ENCODE measurements at regions not wholly inside any gene's neighbourhood (a gene's known extent, or its start where the extent isn't known, plus 50 kb on each side); places are given as distances from the start of the nearest gene placed in this dataset.

DNA sequence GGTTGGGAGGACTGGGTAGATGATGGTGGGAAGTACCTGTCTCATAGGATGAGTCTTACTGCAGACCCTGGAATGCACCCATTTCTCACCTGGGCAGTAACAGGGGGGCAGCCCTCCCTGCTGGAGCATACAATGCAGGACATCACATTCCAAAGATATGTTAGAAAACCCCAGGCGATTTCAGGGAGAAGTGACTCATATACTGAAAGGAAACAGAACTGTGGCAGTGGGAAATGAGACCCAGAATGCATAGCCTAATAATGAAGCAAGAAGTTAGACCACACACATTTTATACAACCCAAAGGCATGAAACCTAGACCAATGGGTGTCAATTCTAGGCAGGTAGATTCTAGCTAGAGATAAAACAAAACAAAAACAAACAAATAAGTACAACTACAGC lies 402.7 kb downstream of the IRS2 start:
- TF ChIP-seq ESRRG (CRISPR knock-in tag; IDR thresholded peaks at IDR 0.05) (no peak), TCF4 (CRISPR knock-in tag; IDR thresholded peaks at IDR 0.05; ENCODE audit: borderline replicate concordance) (no peak), OSR1 (CRISPR knock-in tag; IDR thresholded peaks at IDR 0.05) (no peak), ISL1 (CRISPR knock-in tag; IDR thresholded peaks at IDR 0.05) (no peak), ZFP30 (CRISPR knock-in tag; IDR thresholded peaks at IDR 0.05) (no peak), PPARA (CRISPR knock-in tag; IDR thresholded peaks at IDR 0.05; ENCODE audit: borderline replicate concordance) (no peak), GLIS3 (CRISPR knock-in tag; IDR thresholded peaks at IDR 0.05) (no peak), ZNF565 (CRISPR knock-in tag; conservative IDR thresholded peaks at IDR 0.05; ENCODE audit: low read depth) (no peak), CSDC2 (CRISPR knock-in tag; IDR thresholded peaks at IDR 0.05) (no peak), SNAI2 (CRISPR knock-in tag; IDR thresholded peaks at IDR 0.05) (no peak)
- TF ChIP-seq, protein P1, sequence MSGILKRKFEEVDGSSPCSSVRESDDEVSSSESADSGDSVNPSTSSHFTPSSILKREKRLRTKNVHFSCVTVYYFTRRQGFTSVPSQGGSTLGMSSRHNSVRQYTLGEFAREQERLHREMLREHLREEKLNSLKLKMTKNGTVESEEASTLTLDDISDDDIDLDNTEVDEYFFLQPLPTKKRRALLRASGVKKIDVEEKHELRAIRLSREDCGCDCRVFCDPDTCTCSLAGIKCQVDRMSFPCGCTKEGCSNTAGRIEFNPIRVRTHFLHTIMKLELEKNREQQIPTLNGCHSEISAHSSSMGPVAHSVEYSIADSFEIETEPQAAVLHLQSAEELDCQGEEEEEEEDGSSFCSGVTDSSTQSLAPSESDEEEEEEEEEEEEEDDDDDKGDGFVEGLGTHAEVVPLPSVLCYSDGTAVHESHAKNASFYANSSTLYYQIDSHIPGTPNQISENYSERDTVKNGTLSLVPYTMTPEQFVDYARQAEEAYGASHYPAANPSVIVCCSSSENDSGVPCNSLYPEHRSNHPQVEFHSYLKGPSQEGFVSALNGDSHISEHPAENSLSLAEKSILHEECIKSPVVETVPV (CRISPR knock-in tag; IDR thresholded peaks at IDR 0.05), result no peak
- TF ChIP-seq, protein P2, sequence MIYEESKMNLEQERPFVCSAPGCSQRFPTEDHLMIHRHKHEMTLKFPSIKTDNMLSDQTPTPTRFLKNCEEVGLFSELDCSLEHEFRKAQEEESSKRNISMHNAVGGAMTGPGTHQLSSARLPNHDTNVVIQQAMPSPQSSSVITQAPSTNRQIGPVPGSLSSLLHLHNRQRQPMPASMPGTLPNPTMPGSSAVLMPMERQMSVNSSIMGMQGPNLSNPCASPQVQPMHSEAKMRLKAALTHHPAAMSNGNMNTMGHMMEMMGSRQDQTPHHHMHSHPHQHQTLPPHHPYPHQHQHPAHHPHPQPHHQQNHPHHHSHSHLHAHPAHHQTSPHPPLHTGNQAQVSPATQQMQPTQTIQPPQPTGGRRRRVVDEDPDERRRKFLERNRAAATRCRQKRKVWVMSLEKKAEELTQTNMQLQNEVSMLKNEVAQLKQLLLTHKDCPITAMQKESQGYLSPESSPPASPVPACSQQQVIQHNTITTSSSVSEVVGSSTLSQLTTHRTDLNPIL (CRISPR knock-in tag; IDR thresholded peaks at IDR 0.05; ENCODE audit: low read depth), result no peak
- peak; percentile 73 for ATAC-seq

DNA sequence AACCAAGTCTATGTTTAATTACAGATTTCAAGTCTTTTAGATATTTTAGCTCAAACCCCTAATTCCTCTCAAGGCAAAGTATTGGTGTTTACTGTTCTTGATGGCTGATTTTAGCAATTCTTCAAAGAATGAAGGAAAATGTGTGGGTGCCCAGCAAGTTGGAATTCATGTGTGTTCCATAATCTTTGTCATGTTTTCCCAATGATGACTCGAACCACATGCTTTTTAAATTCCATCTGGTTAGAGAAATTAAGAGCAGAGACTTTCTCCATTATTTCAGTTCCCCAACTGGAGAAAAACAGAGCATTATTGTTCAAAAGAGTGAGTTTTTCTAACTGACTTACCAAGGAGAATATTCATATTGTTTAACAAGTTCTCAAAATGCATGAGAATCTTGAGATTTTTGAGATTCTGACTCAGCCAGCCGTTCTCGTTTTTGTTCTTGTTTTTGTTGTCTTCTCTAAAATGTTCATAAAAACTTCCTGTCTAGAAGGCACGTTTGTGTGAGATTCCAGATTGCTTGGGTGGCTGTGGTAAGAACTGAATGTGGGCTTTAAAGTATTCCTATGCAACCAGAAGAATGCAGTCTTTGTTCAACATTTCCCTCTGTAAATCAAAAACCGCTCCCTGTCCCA lies 404.7 kb downstream of the IRS2 start:
- peak; percentile 34; the same call in 2 of the 3 replicates for ATAC-seq
- TF ChIP-seq ARNTL (CRISPR knock-in tag; IDR thresholded peaks at IDR 0.05; ENCODE audit: borderline replicate concordance, low read depth) (no peak), ZNF70 (CRISPR knock-in tag; IDR thresholded peaks at IDR 0.05) (no peak)

DNA sequence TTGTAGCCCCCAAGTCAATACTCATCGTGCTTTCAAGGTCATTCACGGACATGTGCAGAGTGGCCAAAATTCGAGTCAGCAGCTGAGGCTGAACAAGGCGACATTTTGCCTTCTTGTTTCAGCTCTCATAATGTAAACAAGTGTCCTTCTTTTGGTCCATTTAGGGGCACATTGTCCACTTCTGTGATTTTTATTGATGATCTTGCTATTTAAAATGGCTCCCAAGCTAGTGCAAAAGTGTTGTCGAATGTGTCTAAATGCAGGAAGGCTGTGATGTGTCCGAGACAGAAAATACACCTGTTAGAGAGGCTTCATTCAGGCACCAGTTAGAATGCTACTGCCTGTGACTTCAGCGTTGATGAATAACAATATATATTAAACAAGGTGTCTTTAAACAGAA lies 405.9 kb downstream of the IRS2 start:
- TF ChIP-seq ZFP30 (CRISPR knock-in tag; IDR thresholded peaks at IDR 0.05), result no peak
- no peak for TF ChIP-seq ZNF70 (CRISPR knock-in tag; IDR thresholded peaks at IDR 0.05)
- TF ChIP-seq CSDC2 (CRISPR knock-in tag; IDR thresholded peaks at IDR 0.05), result no peak
- TF ChIP-seq, protein P2 (CRISPR knock-in tag; IDR thresholded peaks at IDR 0.05; ENCODE audit: low read depth), result no peak
- no peak for TF ChIP-seq BACH2 (CRISPR knock-in tag; IDR thresholded peaks at IDR 0.05; ENCODE audit: borderline replicate concordance)
- no peak for TF ChIP-seq ZFP3 (CRISPR knock-in tag; IDR thresholded peaks at IDR 0.05)
- no peak for TF ChIP-seq SNAI2 (CRISPR knock-in tag; IDR thresholded peaks at IDR 0.05)
- no peak for TF ChIP-seq TOX (CRISPR knock-in tag; IDR thresholded peaks at IDR 0.05; ENCODE audit: borderline replicate concordance)
- no peak for TF ChIP-seq ZNF565 (CRISPR knock-in tag; conservative IDR thresholded peaks at IDR 0.05; ENCODE audit: low read depth)
- TF ChIP-seq, protein P3, sequence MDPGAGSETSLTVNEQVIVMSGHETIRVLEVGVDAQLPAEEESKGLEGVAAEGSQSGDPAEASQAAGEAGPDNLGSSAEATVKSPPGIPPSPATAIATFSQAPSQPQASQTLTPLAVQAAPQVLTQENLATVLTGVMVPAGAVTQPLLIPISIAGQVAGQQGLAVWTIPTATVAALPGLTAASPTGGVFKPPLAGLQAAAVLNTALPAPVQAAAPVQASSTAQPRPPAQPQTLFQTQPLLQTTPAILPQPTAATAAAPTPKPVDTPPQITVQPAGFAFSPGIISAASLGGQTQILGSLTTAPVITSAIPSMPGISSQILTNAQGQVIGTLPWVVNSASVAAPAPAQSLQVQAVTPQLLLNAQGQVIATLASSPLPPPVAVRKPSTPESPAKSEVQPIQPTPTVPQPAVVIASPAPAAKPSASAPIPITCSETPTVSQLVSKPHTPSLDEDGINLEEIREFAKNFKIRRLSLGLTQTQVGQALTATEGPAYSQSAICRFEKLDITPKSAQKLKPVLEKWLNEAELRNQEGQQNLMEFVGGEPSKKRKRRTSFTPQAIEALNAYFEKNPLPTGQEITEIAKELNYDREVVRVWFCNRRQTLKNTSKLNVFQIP (CRISPR knock-in tag; IDR thresholded peaks at IDR 0.05; ENCODE audit: borderline replicate concordance, low read depth), result no peak
- TF ChIP-seq TCF4 (CRISPR knock-in tag; IDR thresholded peaks at IDR 0.05; ENCODE audit: borderline replicate concordance), result no peak
- no peak for TF ChIP-seq ESRRG (CRISPR knock-in tag; IDR thresholded peaks at IDR 0.05)
- TF ChIP-seq, protein P4, sequence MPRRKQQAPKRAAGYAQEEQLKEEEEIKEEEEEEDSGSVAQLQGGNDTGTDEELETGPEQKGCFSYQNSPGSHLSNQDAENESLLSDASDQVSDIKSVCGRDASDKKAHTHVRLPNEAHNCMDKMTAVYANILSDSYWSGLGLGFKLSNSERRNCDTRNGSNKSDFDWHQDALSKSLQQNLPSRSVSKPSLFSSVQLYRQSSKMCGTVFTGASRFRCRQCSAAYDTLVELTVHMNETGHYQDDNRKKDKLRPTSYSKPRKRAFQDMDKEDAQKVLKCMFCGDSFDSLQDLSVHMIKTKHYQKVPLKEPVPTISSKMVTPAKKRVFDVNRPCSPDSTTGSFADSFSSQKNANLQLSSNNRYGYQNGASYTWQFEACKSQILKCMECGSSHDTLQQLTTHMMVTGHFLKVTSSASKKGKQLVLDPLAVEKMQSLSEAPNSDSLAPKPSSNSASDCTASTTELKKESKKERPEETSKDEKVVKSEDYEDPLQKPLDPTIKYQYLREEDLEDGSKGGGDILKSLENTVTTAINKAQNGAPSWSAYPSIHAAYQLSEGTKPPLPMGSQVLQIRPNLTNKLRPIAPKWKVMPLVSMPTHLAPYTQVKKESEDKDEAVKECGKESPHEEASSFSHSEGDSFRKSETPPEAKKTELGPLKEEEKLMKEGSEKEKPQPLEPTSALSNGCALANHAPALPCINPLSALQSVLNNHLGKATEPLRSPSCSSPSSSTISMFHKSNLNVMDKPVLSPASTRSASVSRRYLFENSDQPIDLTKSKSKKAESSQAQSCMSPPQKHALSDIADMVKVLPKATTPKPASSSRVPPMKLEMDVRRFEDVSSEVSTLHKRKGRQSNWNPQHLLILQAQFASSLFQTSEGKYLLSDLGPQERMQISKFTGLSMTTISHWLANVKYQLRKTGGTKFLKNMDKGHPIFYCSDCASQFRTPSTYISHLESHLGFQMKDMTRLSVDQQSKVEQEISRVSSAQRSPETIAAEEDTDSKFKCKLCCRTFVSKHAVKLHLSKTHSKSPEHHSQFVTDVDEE (CRISPR knock-in tag; IDR thresholded peaks at IDR 0.05), result no peak
- no peak for TF ChIP-seq GLIS3 (CRISPR knock-in tag; IDR thresholded peaks at IDR 0.05)
- TF ChIP-seq ZNF8 (CRISPR knock-in tag; IDR thresholded peaks at IDR 0.05), result no peak
- TF ChIP-seq ARNTL (CRISPR knock-in tag; IDR thresholded peaks at IDR 0.05; ENCODE audit: borderline replicate concordance, low read depth), result no peak
- ATAC-seq, result no peak
